Endothelial cell of umbilical vein (primary cell): ENCODE measurements at regions not wholly inside any gene's neighbourhood (a gene's known extent, or its start where the extent isn't known, plus 50 kb on each side); places are given as distances from the start of the nearest gene placed in this dataset.

ENCODE experiments used
- BruUV-seq: library from RNA; stranded (reverse); fragments of 400-500 nt; replicated peaks from 2 replicates; lab custom pipeline; 2021; lab: Mats Ljungman, UMichigan
- CTCF ChIA-PET: fragments of 300-600, 350-600 bp; sonication (Branson Sonifier 250); formaldehyde crosslinking; loops from one replicate; lab custom pipeline; 2021; ENCODE audit warnings: antibody characterized with exemption, inconsistent platforms; lab: Charles Lee
- POLR2A ChIA-PET: fragments of 300-600, 350-600 bp; sonication (Branson Sonifier 250); formaldehyde crosslinking; loops from one replicate; lab custom pipeline; 2021; ENCODE audit warnings: antibody characterized with exemption, inconsistent platforms; lab: Charles Lee
- DNase-seq: peaks from one replicate; pipeline ENCODE4 v3.0.0-alpha.2; 2011; ENCODE audit warnings: low read depth, low spot score
- FAIRE-seq: peaks from 2 replicates; lab custom pipeline; 2011; peaks lifted over from hg19 to GRCh38; lab: Jason Lieb, UNC
- H2AFZ ChIP-seq: 2 replicates; pipeline ENCODE4 v1.6.0; 2012; ENCODE audit warnings: low read depth, low read length, control low read depth, inconsistent platforms
- H3K27ac ChIP-seq: 2 replicates; pipeline ENCODE4 v1.5.1; 2011; ENCODE audit warnings: low read depth, mild to moderate bottlenecking, control low read depth, low read length, moderate library complexity; ENCODE audit not compliant: insufficient read depth
- H3K27me3 ChIP-seq, 2 experiments: 2 replicates each; pipeline versions ENCODE4 v1.6.0 to v1.6.1; 2011; ENCODE audit warnings: low read length in 2 of 2, mixed read lengths in 1 of 2; ENCODE audit not compliant: control insufficient read depth in 2 of 2, insufficient read depth in 2 of 2
- H3K36me3 ChIP-seq, 2 experiments: 2 replicates in 1 of 2; 3 replicates in 1 of 2; pipeline ENCODE4 v1.5.1; 2011; ENCODE audit warnings: low read length in 2 of 2, mild to moderate bottlenecking in 1 of 2, moderate library complexity in 1 of 2; ENCODE audit not compliant: control insufficient read depth in 2 of 2, insufficient read depth in 2 of 2; ENCODE audit errors: extremely low read depth in 1 of 2
- H3K4me1 ChIP-seq: 3 replicates; pipeline ENCODE4 v1.5.1; 2011; ENCODE audit warnings: mild to moderate bottlenecking, low read length; ENCODE audit not compliant: control insufficient read depth, insufficient read depth; ENCODE audit errors: extremely low read depth
- H3K4me2 ChIP-seq: 2 replicates; pipeline ENCODE4 v1.6.1; 2011; ENCODE audit warnings: low read length, control low read depth, mixed read lengths; ENCODE audit not compliant: insufficient read depth
- H3K4me3 ChIP-seq, 3 experiments: fragments of 200-600 bp in 1 of 3; sonication (generic), shearing (Covaris generic) in 1 of 3; replicated peaks in 1 of 3; 2 replicates each; pipeline ENCODE4 v1.5.1; 2011 to 2016; ENCODE audit warnings: control low read depth in 3 of 3, low read length in 3 of 3, mild to moderate bottlenecking in 2 of 3, inconsistent platforms in 1 of 3, low read depth in 1 of 3, moderate library complexity in 1 of 3; ENCODE audit not compliant: insufficient read depth in 1 of 3
- H3K79me2 ChIP-seq: 2 replicates; pipeline ENCODE4 v1.6.0; 2012; ENCODE audit warnings: low read length, inconsistent platforms; ENCODE audit not compliant: control insufficient read depth, insufficient read depth
- H3K9ac ChIP-seq: replicated peaks from 2 replicates; pipeline ENCODE3; 2011; ENCODE audit warnings: low read length, control low read depth; ENCODE audit not compliant: insufficient read depth; ENCODE audit errors: extremely low read depth
- H3K9me1 ChIP-seq: replicated peaks from 3 replicates; pipeline ENCODE4 v1.6.0; 2011; ENCODE audit warnings: mild to moderate bottlenecking, low read length; ENCODE audit not compliant: control insufficient read depth, insufficient read depth; ENCODE audit errors: extremely low read depth
- H3K9me3 ChIP-seq: replicated peaks from 2 replicates; pipeline ENCODE4 v1.5.1; 2012; ENCODE audit warnings: low read length, inconsistent platforms; ENCODE audit not compliant: control insufficient read depth, insufficient read depth
- H4K20me1 ChIP-seq: replicated peaks from 2 replicates; pipeline ENCODE3; 2011; ENCODE audit warnings: mild to moderate bottlenecking, low read length; ENCODE audit not compliant: control insufficient read depth, insufficient read depth; ENCODE audit errors: extremely low read depth
- CTCF ChIP-seq, 2 donors: IDR thresholded peaks; 1 replicate in 1 of 2; 2 replicates in 1 of 2; pipeline ENCODE4 v1.5.1; 2011; ENCODE audit warnings: low read length in 2 of 2, mild to moderate bottlenecking in 2 of 2, moderate library complexity in 2 of 2, control low read depth in 1 of 2, inconsistent platforms in 1 of 2, low read depth in 1 of 2; ENCODE audit not compliant: insufficient read depth in 1 of 2; ENCODE audit errors: extremely low read depth in 1 of 2
- EZH2 ChIP-seq: IDR thresholded peaks from 2 replicates; pipeline ENCODE4 v1.6.1; 2012; ENCODE audit warnings: borderline replicate concordance, low read depth, mild to moderate bottlenecking, moderate library complexity, low read length, inconsistent platforms; ENCODE audit not compliant: severe bottlenecking
- FOS ChIP-seq: IDR thresholded peaks from 2 replicates; pipeline ENCODE4 v1.6.1; 2011; ENCODE audit warnings: mild to moderate bottlenecking, low read length, moderate library complexity, borderline replicate concordance; ENCODE audit not compliant: insufficient read depth
- GATA2 ChIP-seq: IDR thresholded peaks from 2 replicates; pipeline ENCODE4 v1.7.0; 2011; ENCODE audit warnings: low read depth, mild to moderate bottlenecking, moderate library complexity, mixed read lengths, low read length; ENCODE audit not compliant: insufficient read length, insufficient read depth
- JUN ChIP-seq: IDR thresholded peaks from 2 replicates; pipeline ENCODE4 v1.6.1; 2011; ENCODE audit warnings: borderline replicate concordance, low read depth; ENCODE audit not compliant: insufficient read length, insufficient read depth
- MYC ChIP-seq: IDR thresholded peaks from one replicate; pipeline ENCODE4 v1.6.1; 2011; ENCODE audit warnings: mild to moderate bottlenecking, low read depth, low read length
- POLR2A ChIP-seq: IDR thresholded peaks from 2 replicates; pipeline ENCODE4 v1.6.1; 2012; ENCODE audit warnings: low read depth, mild to moderate bottlenecking, control low read depth, low read length
- POLR2AphosphoS5 ChIP-seq: IDR thresholded peaks from 2 replicates; pipeline ENCODE4 v1.6.1; 2012; ENCODE audit warnings: low read depth, mild to moderate bottlenecking, control low read depth, low read length, moderate library complexity; ENCODE audit not compliant: insufficient read depth
- dilution Hi-C: fragments of 300-500 bp; cut with MboI; formaldehyde crosslinking; loops from one replicate; pipeline ENCODE4 v1.15.0; 2019; ENCODE audit warnings: low sequenced_read_pairs; ENCODE audit not compliant: extremely low pct_ligation_motif_present
- intact Hi-C: fragments of 100-400 bp; cut with micrococcal nuclease; formaldehyde crosslinking; loops from one replicate; pipeline ENCODE4 v1.10.0; 2022

- Histone ChIP-seq H3K9me3 (no peaks in the 10 kb centered on the region), H3K27me3 (no peaks in the 10 kb centered on the region), H3K27ac (no peak overlapping the region), H3K79me2 (no peaks in the 10 kb centered on the region), H3K4me1 (no peaks in the 10 kb centered on the region), H3K9ac (no peak overlapping the region), H3K36me3 (no peaks in the 10 kb centered on the region), H3K4me3 (no peak overlapping the region), H3K4me2 (no peak overlapping the region), H3K9me1 (no peaks in the 10 kb centered on the region), H4K20me1 (no peaks in the 10 kb centered on the region), H2AFZ (no peak overlapping the region)
- ChIA-PET POLR2A (no interaction called here), CTCF (no interaction called here)
- no peak for FAIRE-seq
- no TSS peak for BruUV-seq
- intact Hi-C loops (no loop called here), dilution Hi-C loops (no loop called here)
- no peak for DNase-seq
- no peak for TF ChIP-seq POLR2AphosphoS5
- no peak for TF ChIP-seq JUN
- no peak for TF ChIP-seq MYC
- no peak for TF ChIP-seq GATA2
- no peak for TF ChIP-seq EZH2
- TF ChIP-seq POLR2A = no peak
- no peak for TF ChIP-seq FOS
- TF ChIP-seq CTCF (IDR thresholded peaks at IDR 0.05; ENCODE audit: extremely low read depth in 1 of 2, insufficient read depth in 1 of 2, low read depth in 1 of 2, low read length in 2 of 2) = no peak
Measured at GRCh38 chr2:21803550-21803949, 679.8 kb downstream of the TDRD15 start.
